ENCODE measurements at regions not wholly inside any gene's neighbourhood (a gene's known extent, or its start where the extent isn't known, plus 50 kb on each side); places are given as distances from the start of the nearest gene placed in this dataset.
A peak's percentile ranks its signal among the peaks of the same experiment; 100 is the strongest.

DNA sequence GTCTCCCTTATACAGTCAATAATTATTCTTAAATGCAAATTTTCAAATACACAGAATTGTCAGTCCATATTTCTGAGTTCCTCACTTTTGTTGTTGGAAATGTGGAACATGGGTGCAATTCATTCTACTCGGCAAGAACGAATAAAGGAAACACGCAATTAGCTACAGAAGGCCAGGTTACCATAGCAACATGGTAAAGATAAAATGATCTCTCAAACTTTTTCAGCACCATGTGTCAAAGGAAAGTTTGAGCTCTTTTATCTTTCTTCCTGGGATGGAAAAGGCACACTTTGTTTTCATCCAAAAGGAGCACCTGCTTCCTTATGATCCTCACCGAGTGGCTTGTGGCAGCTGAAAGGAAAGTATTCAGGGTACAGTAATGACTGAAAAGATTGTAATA is 595.0 kb downstream of the RPS29 start:
- Histone ChIP-seq H3K27me3 (ENCODE audit: insufficient read depth, poor library complexity, severe bottlenecking) (peaks cover 22% of the 10 kb centered on the region), H3K36me3 (ENCODE audit: low read depth) (no peaks in the 10 kb centered on the region), H3K4me3 (ENCODE audit: severe bottlenecking) (no peak overlapping the region), H3K4me1 (ENCODE audit: insufficient read depth, poor library complexity, severe bottlenecking) (no peaks in the 10 kb centered on the region), H3K27ac (ENCODE audit: poor library complexity, severe bottlenecking) (no peak overlapping the region), H3K9me3 (ENCODE audit: severe bottlenecking) (no peaks in the 10 kb centered on the region)
- DNase-seq (ENCODE audit: low spot score) (no peak), ATAC-seq (ENCODE audit: low read depth) (no peak)
- TF ChIP-seq, protein P1, sequence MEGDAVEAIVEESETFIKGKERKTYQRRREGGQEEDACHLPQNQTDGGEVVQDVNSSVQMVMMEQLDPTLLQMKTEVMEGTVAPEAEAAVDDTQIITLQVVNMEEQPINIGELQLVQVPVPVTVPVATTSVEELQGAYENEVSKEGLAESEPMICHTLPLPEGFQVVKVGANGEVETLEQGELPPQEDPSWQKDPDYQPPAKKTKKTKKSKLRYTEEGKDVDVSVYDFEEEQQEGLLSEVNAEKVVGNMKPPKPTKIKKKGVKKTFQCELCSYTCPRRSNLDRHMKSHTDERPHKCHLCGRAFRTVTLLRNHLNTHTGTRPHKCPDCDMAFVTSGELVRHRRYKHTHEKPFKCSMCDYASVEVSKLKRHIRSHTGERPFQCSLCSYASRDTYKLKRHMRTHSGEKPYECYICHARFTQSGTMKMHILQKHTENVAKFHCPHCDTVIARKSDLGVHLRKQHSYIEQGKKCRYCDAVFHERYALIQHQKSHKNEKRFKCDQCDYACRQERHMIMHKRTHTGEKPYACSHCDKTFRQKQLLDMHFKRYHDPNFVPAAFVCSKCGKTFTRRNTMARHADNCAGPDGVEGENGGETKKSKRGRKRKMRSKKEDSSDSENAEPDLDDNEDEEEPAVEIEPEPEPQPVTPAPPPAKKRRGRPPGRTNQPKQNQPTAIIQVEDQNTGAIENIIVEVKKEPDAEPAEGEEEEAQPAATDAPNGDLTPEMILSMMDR (IDR thresholded peaks at IDR 0.05; ENCODE audit: poor library complexity, severe bottlenecking), result no peak

DNA sequence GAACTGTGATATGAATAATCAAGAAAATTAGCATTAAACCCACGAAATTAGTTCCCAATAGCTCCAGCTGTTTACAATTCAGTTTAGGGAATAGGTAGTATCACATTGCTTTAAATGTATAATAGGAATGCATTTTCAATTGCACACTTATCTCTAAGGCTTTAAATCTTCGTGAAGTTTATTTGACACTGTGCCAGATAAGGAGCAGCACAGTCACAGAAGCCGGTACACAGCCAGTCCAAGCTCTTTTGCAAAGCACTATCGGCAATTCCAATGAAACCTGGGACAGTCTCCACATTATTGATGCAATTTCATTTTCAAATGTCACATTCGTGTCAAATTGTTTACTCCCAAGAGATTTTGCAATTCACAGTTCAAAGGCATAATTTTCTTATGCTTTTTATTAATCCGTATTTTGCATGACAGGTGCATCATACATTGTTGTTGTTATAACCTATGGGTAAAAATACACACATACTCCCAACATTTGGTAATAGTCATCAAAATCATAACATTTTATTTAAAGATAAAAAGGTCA is 602.8 kb downstream of the RPS29 start:
- H3K4me1 ChIP-seq (ENCODE audit: insufficient read depth, poor library complexity, severe bottlenecking), result no peaks in the 10 kb centered on the region
- ATAC-seq (ENCODE audit: low read depth), result no peak
- H3K27ac ChIP-seq (ENCODE audit: poor library complexity, severe bottlenecking), result no peak overlapping the region
- H3K4me3 ChIP-seq (ENCODE audit: severe bottlenecking), result no peak overlapping the region
- DNase-seq (ENCODE audit: low spot score), result no peak
- H3K27me3 ChIP-seq (ENCODE audit: insufficient read depth, poor library complexity, severe bottlenecking), result peaks cover 3% of the 10 kb centered on the region
- TF ChIP-seq, protein P1 (IDR thresholded peaks at IDR 0.05; ENCODE audit: poor library complexity, severe bottlenecking), result no peak
- no peaks in the 10 kb centered on the region for H3K36me3 ChIP-seq (ENCODE audit: low read depth)
- H3K9me3 ChIP-seq (ENCODE audit: severe bottlenecking), result no peaks in the 10 kb centered on the region

DNA sequence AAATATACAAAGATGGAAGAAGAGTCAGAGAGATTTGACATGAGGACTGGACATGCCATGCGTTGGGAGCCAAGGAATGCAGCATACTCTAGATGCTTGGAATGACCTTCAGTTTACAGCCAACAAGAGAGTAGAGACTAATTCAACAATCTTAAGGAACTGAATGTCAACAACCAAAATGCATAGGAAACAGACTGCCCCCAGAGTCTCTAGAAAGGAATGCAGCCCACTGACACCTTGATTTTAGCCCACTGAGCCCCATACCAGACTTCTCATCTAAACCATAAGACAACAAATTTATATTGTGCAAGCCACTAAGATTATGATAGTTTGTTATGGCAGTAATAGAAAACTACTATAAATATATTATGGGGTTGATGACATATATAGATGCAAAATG is 611.2 kb downstream of the RPS29 start:
- TF ChIP-seq, protein P1 (IDR thresholded peaks at IDR 0.05; ENCODE audit: poor library complexity, severe bottlenecking), result peak; percentile 14
- no peak for ATAC-seq (ENCODE audit: low read depth)
- H3K27ac ChIP-seq (ENCODE audit: poor library complexity, severe bottlenecking), result no peak overlapping the region
- no peaks in the 10 kb centered on the region for H3K36me3 ChIP-seq (ENCODE audit: low read depth)
- H3K4me1 ChIP-seq (ENCODE audit: insufficient read depth, poor library complexity, severe bottlenecking), result no peaks in the 10 kb centered on the region
- DNase-seq (ENCODE audit: low spot score), result no peak
- peaks cover 3% of the 10 kb centered on the region for H3K27me3 ChIP-seq (ENCODE audit: insufficient read depth, poor library complexity, severe bottlenecking)
- no peaks in the 10 kb centered on the region for H3K9me3 ChIP-seq (ENCODE audit: severe bottlenecking)
- H3K4me3 ChIP-seq (ENCODE audit: severe bottlenecking), result no peak overlapping the region

DNA sequence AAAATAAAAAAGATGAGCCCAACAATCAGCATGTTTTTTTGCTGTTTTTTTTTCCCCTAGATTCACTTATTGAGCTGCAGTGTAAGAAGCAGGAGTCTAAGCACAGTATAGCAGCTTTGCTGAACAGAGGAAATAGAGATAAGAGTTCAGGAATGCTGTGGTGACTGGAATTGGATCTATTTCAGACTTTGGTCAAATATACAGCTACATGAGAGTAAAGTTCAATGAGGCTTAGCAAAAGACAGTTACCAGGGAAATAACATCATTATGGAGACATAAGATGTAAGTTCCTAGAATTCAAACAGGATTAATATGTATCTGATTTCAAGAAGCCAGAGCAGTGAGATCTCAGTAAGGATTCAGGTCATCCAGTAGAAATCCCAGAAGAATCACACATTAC is 613.0 kb downstream of the RPS29 start:
- no peak for DNase-seq (ENCODE audit: low spot score)
- TF ChIP-seq, protein P1 (IDR thresholded peaks at IDR 0.05; ENCODE audit: poor library complexity, severe bottlenecking), result no peak
- no peak overlapping the region for H3K4me3 ChIP-seq (ENCODE audit: severe bottlenecking)
- H3K4me1 ChIP-seq (ENCODE audit: insufficient read depth, poor library complexity, severe bottlenecking), result no peaks in the 10 kb centered on the region
- no peak for ATAC-seq (ENCODE audit: low read depth)
- no peak overlapping the region for H3K27ac ChIP-seq (ENCODE audit: poor library complexity, severe bottlenecking)
- no peaks in the 10 kb centered on the region for H3K36me3 ChIP-seq (ENCODE audit: low read depth)
- H3K27me3 ChIP-seq (ENCODE audit: insufficient read depth, poor library complexity, severe bottlenecking), result peaks cover 3% of the 10 kb centered on the region
- no peaks in the 10 kb centered on the region for H3K9me3 ChIP-seq (ENCODE audit: severe bottlenecking)

DNA sequence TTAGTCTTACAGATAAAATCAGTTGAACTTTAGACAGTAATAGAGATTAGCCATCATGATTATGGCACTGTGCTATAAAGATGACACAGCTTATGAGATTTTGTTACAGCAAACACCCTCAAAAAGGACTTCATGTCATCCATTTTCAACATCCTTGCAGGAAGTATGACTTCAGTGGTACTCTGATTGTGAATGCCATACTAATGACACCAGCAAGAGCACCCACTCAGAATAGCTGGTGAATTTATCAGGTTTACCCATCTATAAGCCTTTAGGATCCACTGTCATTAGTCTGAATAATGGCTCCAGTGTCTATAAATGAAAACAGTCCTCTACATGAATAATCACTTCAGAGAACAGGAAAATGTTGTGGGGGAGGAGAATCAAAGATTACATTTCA is 615.2 kb downstream of the RPS29 start:
- no peak overlapping the region for H3K4me3 ChIP-seq (ENCODE audit: severe bottlenecking)
- ATAC-seq (ENCODE audit: low read depth) (no peak), DNase-seq (ENCODE audit: low spot score) (no peak)
- H3K4me1 ChIP-seq (ENCODE audit: insufficient read depth, poor library complexity, severe bottlenecking), result no peaks in the 10 kb centered on the region
- no peaks in the 10 kb centered on the region for H3K9me3 ChIP-seq (ENCODE audit: severe bottlenecking)
- no peaks in the 10 kb centered on the region for H3K36me3 ChIP-seq (ENCODE audit: low read depth)
- TF ChIP-seq, protein P1 (IDR thresholded peaks at IDR 0.05; ENCODE audit: poor library complexity, severe bottlenecking), result no peak
- peaks cover 6% of the 10 kb centered on the region for H3K27me3 ChIP-seq (ENCODE audit: insufficient read depth, poor library complexity, severe bottlenecking)
- no peak overlapping the region for H3K27ac ChIP-seq (ENCODE audit: poor library complexity, severe bottlenecking)

Measured in RWPE2 (cell line).